Stimulated activated CD4-positive, alpha-beta T cell treated with anti-CD3 and anti-CD28 coated beads, Interleukin-2, amount 100 ng/mL, for 4 hours (primary cell): ENCODE measurements at regions not wholly inside any gene's neighbourhood (a gene's known extent, or its start where the extent isn't known, plus 50 kb on each side); places are given as distances from the start of the nearest gene placed in this dataset.

ENCODE experiments used
- DNase-seq: peaks from one replicate; pipeline ENCODE4 v3.0.0-alpha.2; 2020; ENCODE audit warnings: low read depth

- DNase-seq: no peak
Measured at GRCh38 chrX:22395372-22395771, 122.7 kb downstream of the CBLL2 start.

- DNase-seq: no peak
Measured at GRCh38 chrX:22396408-22396807, 123.7 kb downstream of the CBLL2 start.

DNA sequence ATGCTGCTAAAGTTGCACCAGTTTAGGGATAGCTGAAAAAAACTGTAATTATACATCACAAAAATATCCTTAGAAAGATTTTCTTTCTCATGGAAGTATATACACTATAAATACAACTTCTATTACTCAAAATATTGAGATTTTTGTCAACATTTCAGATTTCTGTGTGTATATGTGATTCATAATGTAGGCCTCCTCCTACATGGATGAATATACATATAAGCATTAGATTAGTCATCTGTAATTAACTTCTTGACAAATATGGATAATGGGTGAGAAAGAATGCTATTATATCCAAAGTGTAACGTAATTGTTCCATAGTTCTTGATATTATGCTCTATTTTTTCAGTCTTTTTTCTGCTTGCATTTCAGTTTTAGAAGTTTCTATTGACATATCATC, 124.9 kb downstream of the CBLL2 start:
- no peak for DNase-seq

DNA sequence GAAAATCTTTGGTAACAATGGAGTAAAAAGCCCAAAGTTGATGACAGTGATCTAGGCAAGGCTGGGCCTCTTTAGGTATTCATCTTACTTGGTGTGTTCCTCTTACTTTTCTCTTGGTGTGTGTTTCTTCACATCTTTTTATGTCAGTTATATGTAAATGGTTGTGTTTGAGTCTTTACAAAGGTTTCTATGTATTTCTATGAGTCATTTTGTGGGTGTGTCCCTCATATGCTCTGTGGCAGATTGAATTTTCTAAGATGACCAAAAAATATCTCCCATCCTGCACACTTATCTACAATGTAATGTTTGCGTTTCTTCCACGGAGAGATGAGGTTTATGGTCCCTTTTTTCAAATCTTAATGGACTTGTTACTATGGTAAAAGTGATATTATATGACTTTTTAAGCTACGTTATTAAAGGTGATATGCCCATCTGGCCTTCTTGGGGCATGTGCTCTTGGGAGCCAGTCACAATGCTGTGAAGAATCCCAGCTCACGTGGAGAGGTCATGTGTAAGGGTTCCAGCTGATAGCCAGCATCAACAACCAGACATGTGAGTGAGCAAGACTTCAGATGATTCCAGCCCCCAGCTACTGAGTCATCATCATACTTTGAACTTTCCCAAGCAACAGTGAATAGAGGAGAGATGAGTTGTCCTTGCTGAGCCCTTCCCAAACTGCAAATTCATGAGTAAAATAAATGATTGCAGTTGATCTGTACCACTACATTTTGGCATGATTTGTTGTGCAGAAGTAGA, 126.9 kb downstream of the CBLL2 start:
- no peak for DNase-seq

- DNase-seq: no peak
Measured at GRCh38 chrX:22404297-22404696, 131.6 kb downstream of the CBLL2 start.

GRCh38 chrX:22406201-22406737, 133.6 kb downstream of the CBLL2 start:
- no peak for DNase-seq

- no peak for DNase-seq
Measured at GRCh38 chrX:22409418-22409817, 136.7 kb downstream of the CBLL2 start.

- DNase-seq: no peak
Measured at GRCh38 chrX:22424122-22424915, 151.6 kb downstream of the CBLL2 start.

GRCh38 chrX:22424919-22425318, 152.2 kb downstream of the CBLL2 start:
- DNase-seq: no peak

DNA sequence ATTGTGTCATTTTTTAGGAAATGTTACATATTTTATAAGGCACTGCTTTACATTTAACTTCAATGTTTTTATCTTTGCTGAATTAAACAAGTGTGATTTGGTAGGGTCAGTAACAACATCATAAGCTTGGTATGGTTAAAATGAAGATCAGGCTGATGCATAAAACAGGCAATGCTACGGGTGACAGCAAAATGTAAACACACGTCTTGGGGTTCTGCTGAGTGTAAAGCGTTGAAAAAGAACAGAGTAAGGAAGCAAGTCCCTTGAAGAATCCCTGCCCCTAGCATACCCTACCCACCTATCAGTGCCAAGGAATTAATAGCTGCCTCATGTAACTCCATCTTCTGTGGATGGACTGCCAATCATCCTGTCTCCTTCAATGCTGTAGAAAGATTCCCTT, 157.0 kb downstream of the CBLL2 start:
- DNase-seq: no peak

DNA sequence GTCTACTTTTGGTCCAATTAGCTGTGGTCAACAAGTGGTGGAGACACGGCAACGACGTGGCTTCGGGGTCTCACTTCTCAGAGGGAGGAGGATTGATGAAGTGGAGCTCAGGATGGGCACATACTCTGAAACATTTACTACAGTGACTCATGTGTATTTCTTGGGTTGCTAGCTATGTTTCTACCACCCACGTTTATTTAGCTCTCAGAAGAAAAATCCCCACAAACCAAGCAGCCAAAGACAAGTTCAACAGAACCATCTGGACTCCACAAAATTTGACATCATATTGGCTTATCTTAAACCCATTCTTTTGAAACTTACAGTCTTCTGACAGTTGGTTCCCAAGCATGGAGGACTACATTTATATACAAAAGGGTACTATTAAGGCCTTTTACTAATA, 158.0 kb downstream of the CBLL2 start:
- DNase-seq: no peak

- no peak for DNase-seq
Measured at GRCh38 chrX:22433292-22434070, 160.8 kb downstream of the CBLL2 start.

- no peak for DNase-seq
Measured at GRCh38 chrX:22445880-22446279, 173.2 kb downstream of the CBLL2 start.

- DNase-seq: no peak
Measured at GRCh38 chrX:22462959-22463358, 190.2 kb downstream of the CBLL2 start.

DNA sequence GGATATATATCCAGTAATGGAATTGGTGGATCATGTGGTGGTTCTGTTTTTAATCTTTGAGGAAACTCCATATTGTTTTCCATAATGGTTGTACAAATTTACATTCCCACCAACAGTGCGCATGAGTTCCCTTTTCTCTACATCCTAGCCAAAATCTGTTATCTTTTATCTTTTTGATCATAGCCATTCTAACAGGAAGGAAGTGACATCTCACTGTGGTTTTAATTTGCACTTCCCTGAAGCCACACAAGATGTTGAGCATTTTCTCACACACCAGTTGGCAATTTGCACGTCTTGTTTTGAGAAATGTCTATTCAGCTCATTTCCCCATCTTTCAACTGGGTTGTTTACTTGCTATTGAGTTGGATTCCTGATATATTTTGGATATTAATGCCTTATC, 194.9 kb downstream of the CBLL2 start:
- DNase-seq: no peak

DNA sequence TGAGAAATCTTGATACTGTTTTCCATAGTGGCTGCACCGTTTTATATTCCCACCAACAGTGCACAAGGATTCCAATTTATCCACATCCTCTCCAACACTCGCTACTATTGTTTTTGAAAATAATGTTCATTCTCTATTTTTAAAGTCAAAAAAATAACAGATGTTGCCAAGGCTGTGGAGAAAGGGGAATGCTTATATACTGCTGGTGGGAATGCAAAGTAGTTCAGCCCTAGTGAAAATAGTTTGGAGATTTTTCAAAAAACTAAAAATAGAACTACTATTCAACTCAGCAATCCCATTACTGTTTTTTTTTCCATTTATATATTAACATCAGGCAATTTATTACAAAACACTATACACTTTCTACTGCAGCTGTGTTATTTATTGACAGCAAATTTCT, 208.7 kb downstream of the CBLL2 start:
- no peak for DNase-seq

- DNase-seq: no peak
Measured at GRCh38 chrX:22486296-22486695, 213.6 kb downstream of the CBLL2 start.

DNA sequence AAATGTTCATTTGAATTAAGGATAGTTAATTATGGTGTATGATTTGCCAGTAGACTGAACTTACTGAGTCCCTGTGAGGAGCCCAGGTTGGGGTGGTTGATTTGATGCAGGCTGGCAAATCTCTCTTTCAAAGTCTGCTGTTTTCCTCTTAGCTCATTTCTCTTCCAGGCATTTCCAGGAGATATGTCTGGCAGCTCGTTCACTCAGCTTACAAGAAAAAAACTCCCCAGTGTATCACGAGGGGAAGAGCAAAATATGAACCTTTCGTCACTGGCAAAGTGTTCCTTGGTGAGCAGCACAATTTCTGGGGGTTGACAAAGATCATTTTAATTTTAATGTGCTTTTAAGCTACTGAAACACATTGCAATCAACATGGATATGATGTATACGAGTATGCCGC, 244.2 kb downstream of the CBLL2 start:
- no peak for DNase-seq

GRCh38 chrX:22520128-22520828, 247.6 kb downstream of the CBLL2 start:
- DNase-seq: no peak

GRCh38 chrX:22526339-22526738, 253.6 kb downstream of the CBLL2 start:
- DNase-seq: no peak

DNA sequence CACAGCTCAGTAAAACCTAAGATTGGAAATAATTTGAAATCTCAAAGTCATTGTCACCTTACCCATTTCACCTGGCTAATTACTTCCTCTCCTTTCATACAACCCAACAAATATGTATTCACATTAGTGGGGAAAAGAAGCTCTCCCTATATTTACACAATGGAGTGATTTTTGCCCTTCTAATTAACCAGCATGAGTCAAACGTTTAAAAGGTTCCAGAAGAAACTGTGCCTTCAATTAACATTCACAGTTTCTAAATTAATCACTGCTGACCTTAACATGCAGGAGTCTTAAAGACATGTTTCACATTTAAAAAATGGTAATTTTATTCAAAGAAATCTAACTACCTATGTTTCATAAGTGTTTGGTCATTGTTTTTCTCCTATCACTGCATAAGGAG, 254.6 kb downstream of the CBLL2 start:
- DNase-seq: no peak

GRCh38 chrX:22533898-22534297, 261.2 kb downstream of the CBLL2 start:
- DNase-seq: no peak
